Nephron (organoid): ENCODE measurements at regions not wholly inside any gene's neighbourhood (a gene's known extent, or its start where the extent isn't known, plus 50 kb on each side); places are given as distances from the start of the nearest gene placed in this dataset.

ENCODE experiments used
- H3K27ac Mint-ChIP-seq, 3 experiments: 2 replicates each; pipeline ENCODE4 v1.8.0; 2020; ENCODE audit warnings: mixed read lengths in 3 of 3, mild to moderate bottlenecking in 2 of 3, moderate library complexity in 1 of 3
- H3K27me3 Mint-ChIP-seq: 2 replicates; pipeline ENCODE4 v1.8.0; 2021; ENCODE audit warnings: low read depth, mild to moderate bottlenecking, moderate library complexity, mixed read lengths
- H3K36me3 Mint-ChIP-seq: 2 replicates; pipeline ENCODE4 v1.8.0; 2020; ENCODE audit warnings: low read depth, mixed read lengths
- H3K4me1 Mint-ChIP-seq: 2 replicates; pipeline ENCODE4 v1.8.0; 2020; ENCODE audit warnings: mixed read lengths
- H3K4me3 Mint-ChIP-seq, 3 experiments: 2 replicates each; pipeline ENCODE4 v1.8.0; 2020; ENCODE audit warnings: mild to moderate bottlenecking in 3 of 3, mixed read lengths in 3 of 3, moderate library complexity in 2 of 3
- H3K9me3 Mint-ChIP-seq: 2 replicates; pipeline ENCODE4 v1.8.0; 2020; ENCODE audit warnings: mixed read lengths
- CTCF ChIP-seq, 3 experiments: fragments of 200-600 bp; sonication (generic); IDR thresholded peaks; one replicate each; pipeline ENCODE4 v1.5.0; 2021; ENCODE audit warnings: antibody characterized with exemption in 3 of 3; ENCODE audit not compliant: unreplicated experiment in 3 of 3

DNA sequence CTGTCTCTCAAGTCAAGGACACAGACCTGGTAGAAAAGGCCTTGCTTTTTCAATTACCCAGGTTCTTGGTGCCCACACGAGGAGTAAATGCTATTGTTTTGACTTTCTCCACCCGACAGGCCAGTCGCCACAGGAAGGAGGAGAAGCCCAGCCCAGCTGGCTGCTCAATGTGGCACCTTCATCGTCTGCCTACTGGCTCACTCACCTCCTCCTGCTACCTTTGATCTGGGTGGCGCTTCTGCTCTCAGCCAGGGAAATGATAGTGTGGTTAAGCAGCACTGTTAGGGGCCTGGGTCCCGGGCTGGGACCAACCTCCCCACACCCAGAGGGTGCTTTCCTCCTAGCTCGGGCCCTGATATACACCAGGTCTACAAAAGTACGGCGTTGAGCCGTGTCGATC, 75.0 kb upstream of the FZD10 start:
- Mint-ChIP-seq H3K4me1 (peaks cover 22% of the 10 kb centered on the region), H3K27ac (peak overlapping the region in 1 of 3 experiments; percentile 56), H3K4me3 (no peak overlapping the region), H3K27me3 (peaks cover 58% of the 10 kb centered on the region), H3K9me3 (peaks cover 9% of the 10 kb centered on the region), H3K36me3 (peaks cover 14% of the 10 kb centered on the region)
- TF ChIP-seq CTCF (IDR thresholded peaks at IDR 0.05; ENCODE audit: unreplicated experiment in 3 of 3): no peak

DNA sequence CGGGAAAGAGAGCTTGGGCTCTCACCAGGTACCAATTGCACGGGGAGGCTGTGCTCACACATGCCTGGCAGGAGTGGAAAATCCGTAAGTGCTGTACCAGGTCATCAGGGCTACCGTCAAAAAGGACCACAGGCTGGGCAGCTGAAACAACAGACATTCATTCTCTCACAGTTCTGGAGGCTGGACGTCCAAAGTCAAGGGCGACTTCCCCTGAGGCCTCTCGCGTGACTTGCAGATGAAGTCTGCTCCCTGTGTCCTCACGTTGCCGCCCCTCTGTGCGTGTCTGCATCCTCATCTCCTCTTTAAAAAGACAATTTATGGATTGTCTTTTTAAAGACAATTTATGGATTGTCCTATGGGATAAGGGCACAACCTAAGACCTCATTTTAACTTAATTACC, 73.8 kb upstream of the FZD10 start:
- H3K4me3 Mint-ChIP-seq: no peak overlapping the region
- TF ChIP-seq CTCF (IDR thresholded peaks at IDR 0.05; ENCODE audit: unreplicated experiment in 3 of 3): no peak
- no peak overlapping the region for H3K27ac Mint-ChIP-seq
- peaks cover 63% of the 10 kb centered on the region for H3K27me3 Mint-ChIP-seq
- H3K9me3 Mint-ChIP-seq: peaks cover 9% of the 10 kb centered on the region
- H3K36me3 Mint-ChIP-seq: peaks cover 15% of the 10 kb centered on the region
- peaks cover 22% of the 10 kb centered on the region for H3K4me1 Mint-ChIP-seq

GRCh38 chr12:130090542-130090941, 71.7 kb upstream of the FZD10 start:
- Mint-ChIP-seq H3K4me1 (peaks cover 15% of the 10 kb centered on the region), H3K4me3 (no peak overlapping the region), H3K36me3 (peaks cover 15% of the 10 kb centered on the region), H3K27ac (no peak overlapping the region), H3K27me3 (peaks cover 56% of the 10 kb centered on the region), H3K9me3 (peaks cover 9% of the 10 kb centered on the region)
- TF ChIP-seq CTCF (IDR thresholded peaks at IDR 0.05; ENCODE audit: unreplicated experiment in 3 of 3): no peak

DNA sequence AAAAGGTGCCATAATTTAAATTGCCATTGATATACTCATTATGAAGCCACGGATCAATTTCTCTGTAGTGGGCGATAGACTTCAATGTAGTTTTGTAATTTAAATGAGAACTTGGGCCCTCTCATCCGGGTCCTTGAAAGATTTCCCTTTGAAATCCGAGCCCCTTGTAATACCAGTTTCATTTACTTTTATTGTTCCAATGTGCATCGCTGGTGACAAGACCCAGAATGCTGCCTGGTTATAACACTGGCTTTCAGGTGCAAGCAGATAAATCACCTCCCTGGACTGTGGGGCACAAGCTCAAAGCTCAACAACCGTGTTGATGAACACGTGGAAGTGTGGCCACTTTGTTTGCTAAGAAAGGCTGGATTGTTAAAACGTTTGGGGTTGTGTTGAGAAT, 68.9 kb upstream of the FZD10 start:
- H3K27ac Mint-ChIP-seq: no peak overlapping the region
- no peak overlapping the region for H3K4me3 Mint-ChIP-seq
- H3K9me3 Mint-ChIP-seq: peaks cover 9% of the 10 kb centered on the region
- peaks cover 46% of the 10 kb centered on the region for H3K27me3 Mint-ChIP-seq
- peaks cover 15% of the 10 kb centered on the region for H3K36me3 Mint-ChIP-seq
- no peaks in the 10 kb centered on the region for H3K4me1 Mint-ChIP-seq
- no peak for TF ChIP-seq CTCF (IDR thresholded peaks at IDR 0.05; ENCODE audit: unreplicated experiment in 3 of 3)

DNA sequence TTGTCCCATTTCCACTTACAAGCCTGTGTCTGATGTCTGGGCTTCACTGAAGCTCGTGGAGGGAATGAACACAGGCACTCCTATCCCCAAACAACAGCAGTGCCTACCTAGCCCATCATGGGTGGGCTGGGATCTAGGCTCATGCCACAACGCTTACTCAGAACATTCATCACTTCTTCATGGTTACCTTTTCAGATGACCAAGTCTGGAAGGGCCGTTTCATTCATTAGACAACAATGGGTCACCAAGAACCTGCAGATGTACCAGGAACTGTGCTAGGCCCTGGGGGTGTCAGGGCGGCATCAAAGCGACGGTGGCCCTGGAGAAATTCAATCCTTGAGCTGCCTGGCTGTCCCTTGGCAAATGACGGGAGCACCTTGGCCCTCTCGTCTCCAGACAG, 64.9 kb upstream of the FZD10 start:
- no peak for TF ChIP-seq CTCF (IDR thresholded peaks at IDR 0.05; ENCODE audit: unreplicated experiment in 3 of 3)
- no peak overlapping the region for H3K27ac Mint-ChIP-seq
- no peak overlapping the region for H3K4me3 Mint-ChIP-seq
- peaks cover 11% of the 10 kb centered on the region for H3K4me1 Mint-ChIP-seq
- peaks cover 3% of the 10 kb centered on the region for H3K9me3 Mint-ChIP-seq
- no peaks in the 10 kb centered on the region for H3K36me3 Mint-ChIP-seq
- H3K27me3 Mint-ChIP-seq: peaks cover 47% of the 10 kb centered on the region

DNA sequence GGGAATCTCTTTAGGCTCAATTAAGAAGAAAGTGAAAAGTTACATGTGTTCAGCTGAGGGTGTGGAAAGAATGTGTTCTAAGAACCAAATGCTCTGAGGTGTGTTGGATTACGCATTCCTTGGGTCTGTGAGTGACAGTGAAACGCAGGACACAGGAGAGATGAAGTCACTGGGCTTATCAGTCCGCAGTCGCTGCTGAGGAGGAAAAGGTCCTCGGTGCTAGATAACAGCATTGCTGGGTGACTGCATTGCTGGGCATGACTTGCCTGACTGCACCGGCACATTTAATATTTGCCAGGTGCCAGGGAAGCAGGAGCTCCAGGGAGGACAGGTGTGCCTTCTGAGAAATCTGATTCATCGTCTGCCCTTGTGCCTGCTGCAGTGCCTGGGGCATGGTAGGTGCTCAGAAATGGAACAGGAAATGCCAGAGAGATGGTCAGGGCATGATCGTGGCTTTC, 64.4 kb upstream of the FZD10 start:
- Mint-ChIP-seq H3K4me1 (peaks cover 11% of the 10 kb centered on the region), H3K27ac (no peak overlapping the region), H3K36me3 (no peaks in the 10 kb centered on the region), H3K27me3 (peaks cover 52% of the 10 kb centered on the region), H3K4me3 (no peak overlapping the region), H3K9me3 (peaks cover 3% of the 10 kb centered on the region)
- TF ChIP-seq CTCF (IDR thresholded peaks at IDR 0.05; ENCODE audit: unreplicated experiment in 3 of 3): no peak
